IPS-11a (cell line): ENCODE measurements at regions not wholly inside any gene's neighbourhood (a gene's known extent, or its start where the extent isn't known, plus 50 kb on each side); places are given as distances from the start of the nearest gene placed in this dataset.
"Not testable (repeated sequence)": the region's sequence is repeated elsewhere in the genome, so short reads cannot be mapped to it uniquely, and the experiment has no call there.

Source experiments
- H3K4me3 ChIP-seq: one replicate; pipeline ENCODE4 v1.5.1; 2013; ENCODE audit warnings: low read depth, low read length, control low read depth

DNA sequence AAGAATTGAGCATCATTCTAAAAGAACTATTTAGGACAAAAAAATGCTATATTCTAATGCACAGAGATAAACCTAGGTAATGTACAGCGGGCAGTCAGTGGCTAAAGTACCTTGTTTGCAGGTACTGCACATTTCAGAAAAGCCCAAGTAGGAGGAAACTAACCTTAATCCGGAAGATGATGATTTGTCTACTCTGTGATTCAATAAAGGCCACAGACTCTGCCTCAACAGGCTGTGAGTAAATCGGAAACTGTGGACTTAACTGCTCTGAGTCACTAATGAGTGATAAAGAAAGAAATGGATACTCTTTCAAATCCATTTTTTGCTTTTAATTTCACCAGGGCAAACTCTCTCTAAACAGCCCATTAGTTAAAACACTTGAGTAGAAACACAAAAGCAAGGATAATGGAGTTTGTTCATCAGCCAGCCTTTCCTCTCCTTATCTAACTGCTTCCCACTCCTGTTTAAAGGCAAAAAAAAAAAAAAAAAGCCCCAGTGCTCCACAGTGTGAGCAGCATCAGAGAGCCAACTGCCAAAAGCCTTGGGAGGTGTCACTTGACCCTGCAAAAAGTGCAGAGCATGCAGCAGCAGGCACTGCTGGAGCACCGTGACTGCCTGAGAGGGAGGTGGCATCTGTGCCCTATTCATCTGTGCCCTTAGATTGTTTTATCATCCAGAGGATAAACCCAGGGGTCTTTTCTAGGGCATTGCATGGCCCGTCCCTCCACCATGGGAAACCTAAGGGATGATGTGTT lies 187.7 kb downstream of the SATB1 start:
- H3K4me3 ChIP-seq: no peak overlapping the region

DNA sequence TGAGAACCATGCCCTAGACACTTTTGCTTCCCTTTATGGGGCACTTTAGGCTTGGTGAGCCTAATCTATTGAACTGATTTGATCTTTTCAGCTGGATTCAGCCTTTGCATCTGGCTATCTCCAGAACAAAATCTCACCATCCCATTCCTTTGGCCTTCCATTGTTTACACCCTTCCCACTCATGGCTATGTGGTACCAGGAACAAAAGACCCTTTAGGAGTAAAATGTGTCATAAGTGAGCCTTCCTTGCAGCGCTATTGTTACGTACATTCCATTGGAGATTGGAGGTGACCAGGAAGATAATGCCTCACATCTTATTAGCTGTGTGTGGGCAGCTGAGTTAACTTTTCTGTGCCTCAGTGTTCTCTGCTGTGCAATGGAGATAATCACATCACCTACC lies 188.4 kb downstream of the SATB1 start:
- H3K4me3 ChIP-seq: no peak overlapping the region

DNA sequence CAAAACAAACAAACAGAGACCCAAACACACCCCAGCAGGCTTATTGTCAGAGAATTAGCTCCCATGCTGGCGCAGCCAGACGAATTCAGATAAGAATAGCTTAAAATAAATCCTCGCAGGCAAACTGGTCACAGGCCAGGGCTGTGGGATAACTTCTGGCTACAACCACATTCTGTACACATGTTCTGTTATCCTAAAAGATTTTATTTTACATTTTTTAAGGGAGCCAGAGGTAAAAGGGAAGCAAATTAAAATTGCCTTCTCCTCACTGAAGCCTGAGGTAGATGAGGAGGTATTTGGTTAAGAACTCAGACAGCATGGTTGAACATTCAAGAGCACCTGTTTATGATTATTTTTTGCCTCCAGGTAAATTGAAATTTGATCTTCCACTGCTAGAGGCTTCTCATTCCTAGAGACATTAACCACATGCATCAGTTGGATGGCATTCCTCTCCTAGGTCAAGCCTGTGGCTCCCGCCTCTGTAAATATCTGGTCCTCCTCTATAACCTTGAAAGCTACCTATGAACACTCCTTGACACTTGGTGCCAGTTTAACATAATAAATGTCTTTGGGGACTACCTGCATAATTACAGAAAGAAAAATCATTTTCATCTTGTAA lies 190.3 kb downstream of the SATB1 start:
- H3K4me3 ChIP-seq: no peak overlapping the region

DNA sequence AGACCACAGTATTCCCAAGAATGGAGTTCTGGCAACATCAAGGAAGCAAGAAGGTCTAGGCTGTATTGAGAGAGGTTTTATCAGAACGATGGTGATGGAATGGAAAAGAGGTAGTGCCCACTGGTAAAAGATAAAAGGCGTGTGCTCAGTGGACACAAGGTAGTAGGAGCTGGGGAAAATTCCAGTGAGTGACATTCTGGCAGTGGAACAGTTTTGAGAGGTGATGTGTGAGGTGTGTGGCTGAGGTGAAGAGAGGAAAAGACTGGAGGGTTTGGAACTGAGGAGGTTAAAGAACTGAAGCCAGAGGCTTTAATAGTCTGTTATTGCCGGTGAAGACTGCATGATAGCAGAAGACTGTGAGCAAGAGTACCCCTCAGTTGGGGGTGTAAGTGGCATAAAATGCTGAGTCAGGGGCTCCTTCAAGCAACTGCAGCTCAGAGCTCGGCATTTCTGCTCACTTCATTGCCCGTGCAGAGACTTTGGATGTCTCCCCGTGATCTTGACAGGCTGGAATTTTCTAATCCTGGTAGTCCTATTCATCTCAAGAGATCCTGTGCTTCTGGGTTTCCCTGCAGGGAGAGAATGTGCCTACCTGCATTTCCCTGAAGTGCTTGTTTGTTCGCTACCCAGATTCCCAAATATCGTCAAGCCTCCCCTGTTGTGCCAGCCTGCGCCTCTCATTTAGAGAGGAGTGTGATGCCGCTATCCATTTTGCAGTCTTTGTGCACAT lies 191.0 kb downstream of the SATB1 start:
- no peak overlapping the region for H3K4me3 ChIP-seq

DNA sequence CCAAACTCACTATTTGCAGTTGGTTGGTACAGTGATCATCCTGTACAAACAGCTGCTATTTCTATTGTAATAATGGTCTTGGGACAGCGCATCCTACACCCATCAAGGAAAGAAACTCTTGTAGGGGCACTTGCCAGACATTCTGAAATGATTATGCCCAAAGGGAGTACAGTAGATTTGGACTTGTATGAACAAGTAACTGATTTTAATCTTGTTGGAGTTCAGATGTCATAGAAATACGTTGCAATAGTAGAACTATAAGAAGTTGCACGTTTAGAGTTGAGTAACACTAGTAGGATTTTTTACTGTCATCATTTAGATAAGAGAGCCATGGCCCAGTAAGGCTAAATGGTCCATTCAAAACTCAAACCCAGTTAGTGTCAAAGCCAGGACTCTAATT lies 192.8 kb downstream of the SATB1 start:
- H3K4me3 ChIP-seq: no peak overlapping the region

DNA sequence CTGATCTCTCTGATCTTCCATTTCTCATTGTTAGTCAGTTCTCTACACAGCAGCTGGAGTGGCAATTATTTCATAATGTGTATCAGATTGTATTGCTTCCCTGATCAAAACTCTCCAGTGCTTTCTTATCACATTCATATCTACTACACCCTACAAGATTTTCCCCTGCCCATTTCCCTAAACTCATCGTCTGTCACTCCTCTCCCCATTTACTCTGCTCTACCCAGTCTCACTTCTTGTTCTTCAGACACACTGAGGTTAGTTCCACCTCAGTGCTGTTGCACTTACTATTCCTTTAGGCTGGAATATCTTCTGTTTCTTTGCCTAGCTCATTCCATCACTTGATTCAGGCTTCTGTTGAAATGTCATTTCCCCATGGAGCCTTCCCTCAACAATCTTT lies 197.1 kb downstream of the SATB1 start:
- H3K4me3 ChIP-seq: no peak overlapping the region

DNA sequence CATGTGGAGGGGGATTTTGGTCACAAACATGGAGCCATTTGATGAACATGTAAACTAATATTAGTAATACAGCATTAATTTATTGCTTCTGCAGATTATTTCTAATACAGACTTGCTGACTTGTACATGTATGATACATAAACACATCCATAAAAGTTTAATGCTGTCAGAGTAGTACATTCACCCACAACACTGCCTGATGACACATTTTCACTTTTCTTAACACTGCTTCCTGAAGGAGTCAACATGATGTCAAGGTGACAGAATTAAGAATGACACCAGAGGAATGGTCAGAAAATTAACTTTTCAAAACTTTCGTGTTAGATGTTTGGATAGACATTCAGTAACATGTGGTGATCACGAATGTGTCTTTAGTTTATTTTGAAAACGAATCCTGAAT lies 199.4 kb downstream of the SATB1 start:
- no peak overlapping the region for H3K4me3 ChIP-seq

DNA sequence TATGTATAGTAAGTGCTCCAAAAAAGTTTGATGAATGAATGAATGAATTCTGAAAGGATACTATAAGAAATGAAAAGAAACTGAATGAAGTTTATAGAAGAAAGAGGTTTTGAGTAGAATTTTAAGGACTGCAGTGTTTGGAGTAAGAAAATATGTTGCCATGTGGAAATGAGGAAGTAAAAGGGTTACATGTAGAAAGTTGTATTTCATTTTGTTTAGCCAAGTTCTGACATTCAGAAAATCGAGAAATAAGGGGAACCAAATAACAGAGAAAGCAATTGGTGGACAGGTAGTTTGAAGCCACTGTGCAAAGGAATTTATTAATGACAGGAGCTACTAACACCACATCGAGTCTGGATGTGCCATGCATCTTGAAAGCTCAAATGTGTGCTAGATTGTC lies 200.7 kb downstream of the SATB1 start:
- H3K4me3 ChIP-seq: no peak overlapping the region

DNA sequence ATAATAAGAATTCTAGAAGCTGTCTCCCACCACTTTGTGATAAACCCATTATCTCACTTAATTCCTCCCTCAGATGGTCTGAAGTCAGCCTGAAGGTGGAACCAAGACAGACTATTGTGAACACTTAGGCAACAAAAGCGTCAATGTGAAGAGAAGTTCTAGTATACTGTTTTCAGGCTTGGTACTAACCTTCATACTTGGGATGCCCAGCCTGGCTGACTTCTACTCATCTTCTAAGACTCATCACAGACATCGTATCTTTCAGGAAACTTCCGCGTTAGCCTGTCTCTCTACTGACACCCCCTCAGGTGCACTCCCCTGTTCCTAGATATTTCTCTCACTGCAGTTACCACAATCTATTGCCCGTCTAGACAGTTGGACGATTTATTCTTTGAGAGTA lies 201.2 kb downstream of the SATB1 start:
- H3K4me3 ChIP-seq: no peak overlapping the region

DNA sequence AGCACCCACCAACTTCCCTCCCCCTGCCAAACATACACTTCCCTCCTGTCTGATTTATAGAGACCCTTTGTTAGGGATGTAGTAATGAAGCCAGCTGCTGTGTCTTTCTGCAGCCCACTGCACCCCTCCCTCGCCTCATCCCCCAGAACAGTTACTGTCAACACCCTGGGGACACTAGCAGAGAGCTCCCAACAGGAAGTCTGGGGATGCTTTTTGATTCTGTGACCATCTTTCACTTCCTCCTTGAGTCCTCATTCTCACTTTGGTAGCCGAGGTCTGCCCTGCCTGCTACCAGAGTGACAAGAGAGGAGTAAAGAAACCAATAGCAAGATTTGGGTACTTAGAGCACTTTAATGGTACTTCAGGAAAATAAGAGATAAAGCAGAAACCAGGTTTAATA lies 201.6 kb downstream of the SATB1 start:
- H3K4me3 ChIP-seq: no peak overlapping the region

DNA sequence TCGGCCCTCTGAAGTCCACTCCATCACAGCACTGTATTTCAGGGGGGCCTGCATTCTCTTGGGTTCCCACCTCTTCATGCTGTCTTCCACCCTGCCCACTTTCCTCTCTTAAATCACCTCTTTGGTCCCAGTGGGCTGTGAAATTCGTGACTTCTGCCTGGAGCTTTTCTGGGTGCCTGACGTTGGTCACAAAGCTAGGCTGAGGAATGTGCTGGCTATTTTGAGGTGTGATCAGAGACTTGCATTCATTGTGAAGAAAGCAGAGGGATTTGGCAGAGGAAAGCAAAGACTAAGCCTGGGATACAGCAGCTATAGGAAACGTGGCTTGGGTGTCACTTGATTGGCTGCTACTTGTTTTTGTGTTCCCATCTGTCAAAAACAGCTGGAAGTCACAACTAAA lies 202.5 kb downstream of the SATB1 start:
- H3K4me3 ChIP-seq: no peak overlapping the region

DNA sequence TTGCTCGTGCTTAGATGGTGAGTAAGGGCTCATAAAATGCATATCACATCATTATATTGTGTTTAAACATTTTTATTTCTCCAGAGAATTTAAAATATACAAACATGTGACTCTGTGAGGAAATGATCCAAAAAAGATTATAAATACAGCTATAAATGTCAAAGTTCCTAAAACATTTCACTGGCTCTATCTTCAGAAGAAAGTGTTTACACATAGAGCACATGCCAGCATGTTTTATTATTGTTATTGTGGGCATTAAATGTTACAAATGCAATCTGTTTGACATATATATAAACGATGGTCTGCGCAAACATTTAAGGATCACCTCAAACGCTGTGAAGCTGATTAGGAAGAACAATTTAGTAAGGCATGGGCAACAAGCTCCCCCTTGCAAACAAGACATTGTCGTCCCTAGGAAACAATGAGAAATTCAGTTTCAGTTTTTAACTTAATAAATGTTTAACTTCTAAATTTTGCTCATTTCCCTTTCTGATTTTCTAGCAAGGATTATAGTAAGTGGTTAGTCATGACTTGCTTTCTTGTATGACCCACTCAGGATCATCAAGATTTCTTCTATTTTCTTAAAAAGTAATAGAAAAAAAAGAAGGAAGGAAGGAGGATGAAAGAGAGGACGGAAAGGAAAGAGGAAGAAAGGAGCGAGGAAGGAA lies 207.5 kb downstream of the SATB1 start:
- no peak overlapping the region for H3K4me3 ChIP-seq

DNA sequence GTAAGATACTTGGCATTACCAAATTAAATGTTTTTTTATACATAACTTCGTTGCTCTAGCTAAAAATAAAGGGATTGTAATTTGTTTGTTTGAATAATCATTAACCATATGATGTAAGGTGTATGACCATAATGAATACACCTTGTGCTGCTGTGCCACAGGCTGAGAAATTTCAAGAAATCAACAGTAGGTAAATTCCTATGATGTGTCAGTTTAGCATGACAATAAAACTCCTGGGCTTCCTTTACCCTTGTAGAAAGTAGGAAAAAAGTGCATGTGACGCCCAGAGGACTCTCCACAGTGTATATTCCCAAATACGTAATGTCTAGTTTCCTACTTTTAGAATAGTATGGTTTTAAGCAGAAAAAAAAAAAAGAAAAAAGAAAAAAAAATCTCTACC lies 208.1 kb downstream of the SATB1 start:
- H3K4me3 ChIP-seq: no peak overlapping the region

DNA sequence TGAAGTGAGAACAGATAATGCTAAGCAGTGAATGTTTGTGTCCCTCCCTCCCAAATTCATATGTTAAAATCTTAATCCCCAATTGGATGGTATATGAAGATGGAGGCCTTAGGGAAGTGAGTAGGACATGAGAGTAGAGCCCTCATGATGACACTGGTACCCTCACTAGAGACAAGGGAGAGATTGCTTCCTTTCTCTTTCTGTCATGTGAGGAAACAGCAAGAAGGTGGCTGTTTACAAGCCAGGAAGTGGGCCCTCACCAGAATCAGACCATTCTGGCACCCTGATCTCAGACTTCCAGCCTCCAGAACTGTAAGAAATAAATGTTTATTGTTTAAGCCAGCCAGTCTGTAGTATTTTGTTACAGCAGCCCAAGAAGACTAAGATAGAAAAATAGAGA lies 209.5 kb downstream of the SATB1 start:
- H3K4me3 ChIP-seq: no peak overlapping the region

DNA sequence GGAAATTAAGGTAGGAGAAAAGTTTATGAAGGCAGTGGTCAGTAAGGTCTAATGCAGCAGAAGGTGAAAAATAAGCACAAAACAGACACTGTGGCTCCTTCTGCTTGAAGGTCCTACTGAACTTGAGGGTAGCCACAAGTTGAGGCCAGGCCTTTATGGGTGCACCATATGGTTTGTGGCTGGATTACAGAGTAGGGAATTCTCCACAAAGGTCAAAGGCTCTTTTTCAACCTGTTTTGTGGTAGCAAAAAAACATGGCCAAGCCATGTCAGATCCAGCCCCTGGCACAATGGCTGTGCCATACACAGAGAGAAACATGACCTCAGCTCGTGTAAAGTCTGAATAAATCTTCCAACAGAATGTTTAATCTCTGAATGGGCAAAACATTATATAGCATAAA lies 214.0 kb downstream of the SATB1 start:
- H3K4me3 ChIP-seq: no peak overlapping the region

DNA sequence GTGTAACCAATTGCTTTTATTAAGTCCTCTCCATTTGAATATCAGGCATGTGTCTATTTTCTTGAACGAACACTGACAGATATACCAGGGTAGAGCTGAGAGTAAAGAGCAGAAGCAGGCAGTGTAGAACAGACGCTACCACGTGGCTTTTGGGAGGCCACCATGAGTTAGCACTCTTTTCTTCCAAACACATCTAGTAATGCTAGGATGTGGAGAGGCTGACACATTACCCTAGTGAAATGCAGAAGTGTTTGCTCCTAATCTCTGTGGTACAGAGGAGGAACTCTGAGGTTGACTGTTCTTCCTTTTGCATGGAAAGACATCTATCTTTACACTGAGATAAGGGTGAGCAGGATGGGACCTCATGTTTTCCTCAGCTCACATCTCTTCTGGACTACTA lies 216.3 kb downstream of the SATB1 start:
- no peak overlapping the region for H3K4me3 ChIP-seq

DNA sequence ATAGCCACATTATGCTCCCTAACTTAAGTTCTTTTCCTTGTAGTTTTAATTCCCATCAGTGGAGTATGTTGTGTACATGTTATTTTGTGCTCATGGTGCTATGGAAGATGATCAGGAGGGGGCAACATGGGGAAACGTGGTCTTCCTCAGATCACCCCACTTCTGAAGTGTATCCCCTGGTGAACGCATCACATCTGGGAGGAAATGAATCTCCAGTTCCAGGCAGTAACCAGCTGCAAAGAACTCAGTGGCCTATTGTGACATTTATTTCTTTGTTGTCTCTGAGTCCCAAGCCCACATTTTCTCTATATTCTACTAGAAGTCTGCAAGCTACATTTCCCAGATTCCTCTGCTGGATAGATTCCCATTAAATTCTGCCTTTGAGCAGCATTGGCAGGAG lies 217.0 kb downstream of the SATB1 start:
- H3K4me3 ChIP-seq: no peak overlapping the region

DNA sequence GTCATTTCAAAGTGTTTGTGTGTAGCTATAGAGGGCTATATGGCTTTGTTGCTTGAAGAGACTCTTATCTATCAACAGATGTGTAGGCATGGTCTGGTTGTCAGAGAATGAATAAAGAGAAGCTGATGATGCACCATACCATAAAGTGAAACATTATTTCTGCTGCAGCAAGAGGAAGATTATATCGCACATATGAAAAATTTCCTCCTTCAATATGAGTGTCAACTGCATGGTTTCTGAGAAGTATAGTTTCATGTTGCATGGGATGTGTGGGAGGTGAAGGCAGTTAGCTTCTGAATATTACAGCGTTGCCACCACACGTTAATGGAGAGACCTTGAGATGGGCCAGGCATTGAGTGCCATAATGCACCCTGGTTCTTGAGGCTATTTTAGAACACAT lies 217.9 kb downstream of the SATB1 start:
- H3K4me3 ChIP-seq: no peak overlapping the region

DNA sequence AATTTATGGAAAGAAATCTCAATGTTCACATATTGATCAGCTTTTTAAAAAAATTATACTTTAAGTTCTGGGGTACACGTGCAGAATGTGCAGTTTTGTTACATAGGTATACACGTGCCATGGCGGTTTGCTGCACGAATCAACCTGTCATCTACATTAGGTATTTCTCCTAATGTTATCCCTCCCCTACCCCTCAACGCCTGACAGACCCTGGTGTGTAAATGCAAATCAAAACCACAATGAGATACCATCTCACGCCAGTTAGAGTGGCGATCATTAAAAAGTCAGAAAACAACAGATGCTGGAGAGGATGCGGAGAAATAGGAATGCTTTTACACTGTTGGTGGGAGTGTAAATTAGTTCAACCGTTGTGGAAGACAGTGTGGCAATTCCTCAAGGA lies 219.4 kb downstream of the SATB1 start:
- H3K4me3 ChIP-seq: not testable (repeated sequence)

DNA sequence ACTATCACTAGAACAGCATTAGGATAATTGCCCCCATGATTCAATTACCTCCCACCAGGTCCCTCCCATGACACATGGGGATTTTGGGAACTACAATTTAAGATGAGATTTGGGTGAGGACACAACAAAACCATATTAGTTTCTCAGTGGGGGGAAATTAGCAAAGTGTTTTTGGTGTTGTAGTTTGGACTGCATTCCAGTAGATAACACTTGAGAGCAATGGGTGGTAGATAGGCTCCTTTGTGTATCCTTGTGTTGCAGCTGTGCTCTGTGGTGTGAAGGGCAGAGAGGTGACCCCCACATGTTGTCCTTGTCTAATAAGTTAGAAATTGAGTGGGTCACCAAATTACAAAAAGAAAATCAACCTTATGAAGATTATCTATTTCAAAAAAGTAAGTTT lies 223.8 kb downstream of the SATB1 start:
- H3K4me3 ChIP-seq: no peak overlapping the region

DNA sequence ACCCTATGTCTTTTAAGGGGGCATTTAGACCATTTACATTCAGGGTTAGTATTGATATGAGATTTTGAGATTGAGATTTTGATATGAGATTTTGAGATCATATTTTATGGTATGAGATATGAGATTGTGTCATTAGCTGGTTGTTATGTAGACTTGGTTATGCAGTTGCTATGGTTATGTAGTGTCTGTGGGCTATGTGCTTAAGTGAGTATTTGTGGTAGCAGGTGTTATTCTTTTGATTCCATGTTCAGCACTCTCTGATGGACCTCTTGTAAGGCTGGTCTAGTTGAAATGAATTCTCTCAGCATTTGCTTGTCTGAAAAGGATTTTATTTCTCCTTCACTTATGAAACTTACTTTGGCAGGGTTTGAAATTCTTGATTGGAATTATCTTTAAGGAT lies 225.4 kb downstream of the SATB1 start:
- H3K4me3 ChIP-seq: no peak overlapping the region

DNA sequence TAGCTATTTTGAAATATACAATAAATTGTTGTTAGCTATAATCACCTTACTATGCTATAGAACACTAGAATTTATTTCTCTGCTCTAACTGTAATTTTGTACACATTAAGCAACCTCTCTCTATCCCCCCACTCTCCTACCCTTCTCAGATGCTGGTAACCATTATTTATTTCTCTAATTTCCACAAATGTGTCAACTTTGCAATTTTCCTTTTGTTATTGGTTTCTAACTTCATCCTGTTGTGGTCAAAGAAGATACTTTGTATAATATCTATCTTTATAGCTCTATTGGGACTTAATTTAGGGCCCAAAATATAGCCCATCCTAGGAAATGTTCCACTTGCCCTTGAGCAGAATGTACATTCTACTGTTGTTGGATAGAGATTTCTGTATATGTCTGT lies 229.3 kb downstream of the SATB1 start:
- no peak overlapping the region for H3K4me3 ChIP-seq
